Hepatocyte (in vitro differentiated cells): ENCODE measurements at regions not wholly inside any gene's neighbourhood (a gene's known extent, or its start where the extent isn't known, plus 50 kb on each side); places are given as distances from the start of the nearest gene placed in this dataset.
A peak's percentile ranks its signal among the peaks of the same experiment; 100 is the strongest.
"Not testable (repeated sequence)": the region's sequence is repeated elsewhere in the genome, so short reads cannot be mapped to it uniquely, and the experiment has no call there.

Source experiments
- DNase-seq: peaks from one replicate; pipeline ENCODE4 v3.0.0-alpha.2; 2016; ENCODE audit warnings: low spot score
- H2AFZ ChIP-seq: fragments of 200-600 bp; sonication (generic); 2 replicates; pipeline ENCODE4 v1.6.0; 2016; ENCODE audit warnings: antibody characterized with exemption, mild to moderate bottlenecking
- H3K27ac ChIP-seq: fragments of 200-600 bp; sonication (generic); 2 replicates; pipeline ENCODE4 v1.5.1; 2016; ENCODE audit warnings: mild to moderate bottlenecking
- H3K27me3 ChIP-seq: fragments of 200-600 bp; sonication (generic); 2 replicates; pipeline ENCODE4 v1.6.1; 2016
- H3K36me3 ChIP-seq: fragments of 200-600 bp; sonication (generic); replicated peaks from 2 replicates; pipeline ENCODE4 v1.5.1; 2016; ENCODE audit warnings: low read depth; ENCODE audit not compliant: insufficient read depth
- H3K4me1 ChIP-seq: fragments of 200-600 bp; sonication (generic); 2 replicates; pipeline ENCODE4 v1.5.1; 2016; ENCODE audit warnings: mild to moderate bottlenecking, moderate library complexity; ENCODE audit not compliant: insufficient read depth
- H3K4me2 ChIP-seq: fragments of 200-600 bp; sonication (generic); 2 replicates; pipeline ENCODE4 v1.6.0; 2016
- H3K4me3 ChIP-seq: fragments of 200-600 bp; sonication (generic); 2 replicates; pipeline ENCODE4 v1.5.1; 2016; ENCODE audit warnings: mild to moderate bottlenecking
- H3K79me2 ChIP-seq: fragments of 200-600 bp; sonication (generic); 2 replicates; pipeline ENCODE4 v1.6.0; 2017; ENCODE audit warnings: mild to moderate bottlenecking
- H3K9me2 ChIP-seq: fragments of 200-600 bp; sonication (generic); replicated peaks from 2 replicates; pipeline ENCODE4 v1.6.0; 2017; ENCODE audit warnings: mild to moderate bottlenecking; ENCODE audit not compliant: insufficient read depth
- H3K9me3 ChIP-seq: fragments of 200-600 bp; sonication (generic); 2 replicates; pipeline ENCODE4 v1.5.1; 2016; ENCODE audit warnings: low read depth, mild to moderate bottlenecking
- H4K20me1 ChIP-seq: fragments of 200-600 bp; sonication (generic); 2 replicates; pipeline ENCODE4 v1.6.0; 2016; ENCODE audit warnings: mild to moderate bottlenecking; ENCODE audit not compliant: insufficient read depth, poor library complexity, severe bottlenecking
- EZH2 ChIP-seq: fragments of 200-600 bp; sonication (generic); IDR thresholded peaks from 2 replicates; pipeline ENCODE4 v1.6.1; 2016; ENCODE audit warnings: antibody characterized with exemption, mild to moderate bottlenecking, borderline replicate concordance
- EZH2phosphoT487 ChIP-seq: fragments of 200-600 bp; sonication (generic); IDR thresholded peaks from one replicate; pipeline ENCODE4 v1.6.1; 2018; ENCODE audit warnings: antibody characterized with exemption, mild to moderate bottlenecking, low read depth, moderate library complexity; ENCODE audit not compliant: unreplicated experiment, severe bottlenecking
- WGBS: methylation state at CpG from one replicate; pipeline ENCODE4 v1.1.6; 2016; ENCODE audit warnings: low lambda C conversion rate; ENCODE audit errors: missing lambda C conversion rate; 5-methylcytosine and 5-hydroxymethylcytosine counted together
- TF ChIP-seq, protein P1 (sequence below): fragments of 200-600 bp; sonication (generic); IDR thresholded peaks from 2 replicates; pipeline ENCODE4 v1.5.1; 2016; ENCODE audit warnings: antibody characterized with exemption, mild to moderate bottlenecking; ENCODE audit not compliant: poor library complexity

DNA sequence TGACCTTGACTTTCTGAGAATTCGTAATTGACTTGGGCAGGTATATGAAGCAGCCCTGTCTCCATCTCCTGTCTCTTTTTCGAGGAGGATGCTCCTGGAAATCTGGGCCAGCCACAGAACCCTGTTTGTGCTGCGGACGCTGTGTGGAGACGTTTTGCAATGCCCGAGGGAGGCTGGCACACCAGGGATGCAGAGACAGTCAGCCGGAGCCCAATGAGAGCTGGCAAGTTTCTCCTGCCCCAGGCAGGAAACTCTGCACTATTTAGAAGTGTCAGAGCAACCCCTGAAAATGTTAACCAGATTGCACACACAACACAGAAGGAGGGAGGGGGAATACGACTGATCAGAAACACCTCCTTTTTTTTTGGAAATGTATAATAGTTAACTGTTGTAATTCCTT, 103.2 kb upstream of the DYRK2 start:
- Histone ChIP-seq H3K4me3 (no peak overlapping the region), H3K79me2 (no peaks in the 10 kb centered on the region), H3K9me2 (no peaks in the 10 kb centered on the region), H4K20me1 (no peaks in the 10 kb centered on the region), H3K9me3 (no peaks in the 10 kb centered on the region), H3K4me2 (no peak overlapping the region), H3K27ac (no peak overlapping the region), H2AFZ (no peak overlapping the region), H3K36me3 (no peaks in the 10 kb centered on the region), H3K4me1 (peaks cover 4% of the 10 kb centered on the region), H3K27me3 (no peaks in the 10 kb centered on the region)
- TF ChIP-seq, protein P1, sequence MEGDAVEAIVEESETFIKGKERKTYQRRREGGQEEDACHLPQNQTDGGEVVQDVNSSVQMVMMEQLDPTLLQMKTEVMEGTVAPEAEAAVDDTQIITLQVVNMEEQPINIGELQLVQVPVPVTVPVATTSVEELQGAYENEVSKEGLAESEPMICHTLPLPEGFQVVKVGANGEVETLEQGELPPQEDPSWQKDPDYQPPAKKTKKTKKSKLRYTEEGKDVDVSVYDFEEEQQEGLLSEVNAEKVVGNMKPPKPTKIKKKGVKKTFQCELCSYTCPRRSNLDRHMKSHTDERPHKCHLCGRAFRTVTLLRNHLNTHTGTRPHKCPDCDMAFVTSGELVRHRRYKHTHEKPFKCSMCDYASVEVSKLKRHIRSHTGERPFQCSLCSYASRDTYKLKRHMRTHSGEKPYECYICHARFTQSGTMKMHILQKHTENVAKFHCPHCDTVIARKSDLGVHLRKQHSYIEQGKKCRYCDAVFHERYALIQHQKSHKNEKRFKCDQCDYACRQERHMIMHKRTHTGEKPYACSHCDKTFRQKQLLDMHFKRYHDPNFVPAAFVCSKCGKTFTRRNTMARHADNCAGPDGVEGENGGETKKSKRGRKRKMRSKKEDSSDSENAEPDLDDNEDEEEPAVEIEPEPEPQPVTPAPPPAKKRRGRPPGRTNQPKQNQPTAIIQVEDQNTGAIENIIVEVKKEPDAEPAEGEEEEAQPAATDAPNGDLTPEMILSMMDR: no peak
- TF ChIP-seq EZH2phosphoT487 (no peak), EZH2 (no peak)
- 72% methylated on average over 8 of the region's 8 CpGs for WGBS
- DNase-seq: no peak

DNA sequence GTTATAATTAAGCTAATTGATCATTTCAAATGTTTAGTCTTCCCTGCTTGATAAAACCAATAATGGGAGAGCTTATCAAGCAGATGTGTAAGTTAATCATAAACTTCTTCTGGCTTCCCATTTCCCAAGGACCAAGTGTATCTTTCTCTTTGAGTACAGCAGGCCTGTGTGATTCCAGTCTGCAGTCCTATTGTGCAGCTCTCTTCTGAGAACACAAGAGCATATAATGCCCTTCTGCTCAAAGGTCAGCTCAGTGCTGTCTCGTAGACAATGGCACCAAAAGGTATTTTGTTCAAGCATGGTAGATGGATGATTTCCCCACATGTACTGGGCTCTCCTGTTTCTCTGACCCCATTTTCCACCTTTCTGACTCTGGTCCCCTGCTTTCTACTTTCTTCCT, 101.8 kb upstream of the DYRK2 start:
- Histone ChIP-seq H4K20me1 (no peaks in the 10 kb centered on the region), H3K4me3 (no peak overlapping the region), H3K27me3 (no peaks in the 10 kb centered on the region), H3K9me2 (no peaks in the 10 kb centered on the region), H3K36me3 (no peaks in the 10 kb centered on the region), H3K4me1 (peaks cover 4% of the 10 kb centered on the region), H3K27ac (no peak overlapping the region), H3K4me2 (no peak overlapping the region), H3K9me3 (no peaks in the 10 kb centered on the region), H3K79me2 (no peaks in the 10 kb centered on the region), H2AFZ (no peak overlapping the region)
- DNase-seq: no peak
- WGBS: 40% methylated on average over 1 of the region's 1 CpG
- TF ChIP-seq, protein P1: no peak
- no peak for TF ChIP-seq EZH2
- TF ChIP-seq EZH2phosphoT487: no peak

DNA sequence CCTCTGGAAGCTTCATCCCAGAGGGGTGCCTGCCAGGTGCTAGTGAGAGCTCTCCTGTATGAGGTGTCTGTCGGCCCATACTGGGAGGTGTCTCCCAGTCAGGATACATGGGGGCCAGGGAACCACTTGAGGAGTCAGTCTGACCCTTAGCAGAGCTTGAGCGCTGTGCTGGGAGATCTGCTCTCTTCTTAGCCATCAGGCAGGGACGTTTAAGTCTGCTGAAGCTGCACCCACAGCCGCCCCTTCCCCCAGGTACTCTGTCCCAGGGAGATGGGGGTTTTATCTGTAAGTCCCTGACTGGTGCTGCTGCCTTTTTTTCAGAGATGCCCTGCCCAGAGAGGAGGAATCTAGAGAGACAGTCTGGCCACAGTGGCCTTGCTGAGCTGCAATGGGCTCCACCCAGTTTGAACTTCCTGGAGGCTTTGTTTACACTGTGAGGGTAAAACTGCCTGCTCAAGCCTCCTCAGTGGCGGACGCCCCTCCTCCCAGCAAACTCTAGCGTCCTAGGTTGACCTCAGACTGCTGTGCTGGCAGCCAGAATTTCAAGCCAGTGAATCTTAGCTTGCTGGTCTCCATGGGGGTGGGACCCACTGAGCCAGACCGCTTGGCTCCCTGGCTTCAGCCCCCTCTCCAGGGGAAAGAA, 93.3 kb upstream of the DYRK2 start:
- not testable (repeated sequence) for H3K27me3 ChIP-seq, H3K79me2 ChIP-seq, H3K4me2 ChIP-seq, H2AFZ ChIP-seq, H3K36me3 ChIP-seq, H3K9me3 ChIP-seq, H3K4me1 ChIP-seq, H3K27ac ChIP-seq, H3K4me3 ChIP-seq, H3K9me2 ChIP-seq, H4K20me1 ChIP-seq
- DNase-seq: peak; percentile 77
- WGBS: 51% methylated on average over 8 of the region's 8 CpGs

DNA sequence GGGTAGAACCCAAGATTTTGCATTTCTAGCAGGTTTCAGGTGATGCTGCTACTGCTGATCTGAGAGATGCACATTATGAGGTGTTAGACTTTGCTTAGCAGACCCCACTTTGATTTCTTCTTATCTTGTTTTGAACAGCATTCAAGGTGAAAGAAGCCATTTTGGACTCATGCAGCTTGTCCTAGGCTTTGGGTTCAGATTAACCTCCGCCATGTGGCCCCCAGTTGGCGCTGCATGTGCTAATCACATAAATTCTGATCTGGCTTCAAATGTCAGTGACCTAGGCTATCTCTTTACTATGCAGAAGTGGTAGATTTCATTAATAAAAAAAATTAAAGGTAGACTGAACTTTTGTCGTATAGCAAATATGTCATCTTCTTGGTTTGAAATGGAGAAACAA, 89.8 kb upstream of the DYRK2 start:
- 93% methylated on average over 3 of the region's 3 CpGs for WGBS
- TF ChIP-seq EZH2 (no peak), EZH2phosphoT487 (no peak)
- TF ChIP-seq, protein P1: no peak
- H3K27me3 ChIP-seq: no peaks in the 10 kb centered on the region
- H4K20me1 ChIP-seq: no peaks in the 10 kb centered on the region
- no peak overlapping the region for H3K27ac ChIP-seq
- no peaks in the 10 kb centered on the region for H3K9me2 ChIP-seq
- H3K9me3 ChIP-seq: no peaks in the 10 kb centered on the region
- no peaks in the 10 kb centered on the region for H3K36me3 ChIP-seq
- no peaks in the 10 kb centered on the region for H3K4me1 ChIP-seq
- H3K79me2 ChIP-seq: no peaks in the 10 kb centered on the region
- no peak for DNase-seq
- H2AFZ ChIP-seq: no peak overlapping the region
- H3K4me2 ChIP-seq: no peak overlapping the region
- H3K4me3 ChIP-seq: no peak overlapping the region
